PC-9 (cell line): ENCODE measurements at regions not wholly inside any gene's neighbourhood (a gene's known extent, or its start where the extent isn't known, plus 50 kb on each side); places are given as distances from the start of the nearest gene placed in this dataset.

Source experiments
- EZH2 ChIP-seq: fragments of 200-600 bp; sonication (generic); IDR thresholded peaks from 2 replicates; pipeline ENCODE4 v1.8.0; 2017; ENCODE audit warnings: antibody characterized with exemption, low read depth
- TF ChIP-seq, protein P1 (sequence below): fragments of 200-600 bp; sonication (generic); conservative IDR thresholded peaks from 2 replicates; pipeline ENCODE4 v1.6.1; 2017; ENCODE audit warnings: mixed run types, antibody characterized with exemption, mild to moderate bottlenecking, moderate library complexity

DNA sequence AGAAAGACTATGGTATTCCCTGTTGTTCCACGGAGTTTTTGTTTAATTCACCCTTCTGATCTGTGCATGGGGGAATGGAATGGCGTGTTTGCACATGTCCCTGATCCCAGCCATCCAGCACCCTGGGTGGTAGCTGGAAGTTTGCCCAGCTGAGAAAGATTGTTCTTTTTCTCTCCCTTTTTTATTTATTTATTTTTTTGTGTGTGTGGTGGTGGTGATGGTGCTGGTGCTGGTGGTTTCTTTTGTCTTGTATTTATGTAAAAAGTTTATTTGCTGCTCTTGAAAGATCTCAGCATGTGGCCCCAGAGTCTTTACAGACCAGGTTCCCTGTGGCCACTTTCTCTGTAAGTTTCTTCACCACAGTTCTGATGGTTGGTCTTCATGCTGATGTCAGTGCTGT lies 372.6 kb downstream of the UTRN start:
- TF ChIP-seq, protein P1, sequence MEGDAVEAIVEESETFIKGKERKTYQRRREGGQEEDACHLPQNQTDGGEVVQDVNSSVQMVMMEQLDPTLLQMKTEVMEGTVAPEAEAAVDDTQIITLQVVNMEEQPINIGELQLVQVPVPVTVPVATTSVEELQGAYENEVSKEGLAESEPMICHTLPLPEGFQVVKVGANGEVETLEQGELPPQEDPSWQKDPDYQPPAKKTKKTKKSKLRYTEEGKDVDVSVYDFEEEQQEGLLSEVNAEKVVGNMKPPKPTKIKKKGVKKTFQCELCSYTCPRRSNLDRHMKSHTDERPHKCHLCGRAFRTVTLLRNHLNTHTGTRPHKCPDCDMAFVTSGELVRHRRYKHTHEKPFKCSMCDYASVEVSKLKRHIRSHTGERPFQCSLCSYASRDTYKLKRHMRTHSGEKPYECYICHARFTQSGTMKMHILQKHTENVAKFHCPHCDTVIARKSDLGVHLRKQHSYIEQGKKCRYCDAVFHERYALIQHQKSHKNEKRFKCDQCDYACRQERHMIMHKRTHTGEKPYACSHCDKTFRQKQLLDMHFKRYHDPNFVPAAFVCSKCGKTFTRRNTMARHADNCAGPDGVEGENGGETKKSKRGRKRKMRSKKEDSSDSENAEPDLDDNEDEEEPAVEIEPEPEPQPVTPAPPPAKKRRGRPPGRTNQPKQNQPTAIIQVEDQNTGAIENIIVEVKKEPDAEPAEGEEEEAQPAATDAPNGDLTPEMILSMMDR = no peak
- no peak for TF ChIP-seq EZH2
